HG03196 (cell line): ENCODE measurements at regions not wholly inside any gene's neighbourhood (a gene's known extent, or its start where the extent isn't known, plus 50 kb on each side); places are given as distances from the start of the nearest gene placed in this dataset.

ENCODE experiments used
- ATAC-seq: cut with Tn5 transposase; IDR thresholded peaks from one replicate; pipeline ENCODE4 v1.9.1; 2021; ENCODE audit not compliant: unreplicated experiment

- ATAC-seq: no peak
Observed at GRCh38 chr6:163834226-163834970, 419.9 kb downstream of the QKI start.

- ATAC-seq: no peak
Observed at GRCh38 chr6:163831736-163832135, 417.2 kb downstream of the QKI start.

- no peak for ATAC-seq
Observed at GRCh38 chr6:163830641-163831040, 416.1 kb downstream of the QKI start.

GRCh38 chr6:163828038-163828795, 413.7 kb downstream of the QKI start:
- no peak for ATAC-seq

- ATAC-seq: no peak
Observed at GRCh38 chr6:163827143-163827542, 412.6 kb downstream of the QKI start.

- no peak for ATAC-seq
Observed at GRCh38 chr6:163826629-163827028, 412.1 kb downstream of the QKI start.

GRCh38 chr6:163825033-163825432, 410.5 kb downstream of the QKI start:
- no peak for ATAC-seq

- no peak for ATAC-seq
Observed at GRCh38 chr6:163823577-163823976, 409.1 kb downstream of the QKI start.

GRCh38 chr6:163820745-163821458, 406.4 kb downstream of the QKI start:
- ATAC-seq: no peak

GRCh38 chr6:163820171-163820570, 405.7 kb downstream of the QKI start:
- ATAC-seq: no peak

- ATAC-seq: no peak
Observed at GRCh38 chr6:163818719-163819118, 404.2 kb downstream of the QKI start.

- no peak for ATAC-seq
Observed at GRCh38 chr6:163816441-163816840, 401.9 kb downstream of the QKI start.

- no peak for ATAC-seq
Observed at GRCh38 chr6:163815796-163816195, 401.3 kb downstream of the QKI start.

- no peak for ATAC-seq
Observed at GRCh38 chr6:163814494-163815364, 400.2 kb downstream of the QKI start.

- no peak for ATAC-seq
Observed at GRCh38 chr6:163813979-163814493, 399.5 kb downstream of the QKI start.

- no peak for ATAC-seq
Observed at GRCh38 chr6:163811317-163811716, 396.8 kb downstream of the QKI start.

- no peak for ATAC-seq
Observed at GRCh38 chr6:163809364-163809763, 394.8 kb downstream of the QKI start.

GRCh38 chr6:163808871-163809270, 394.4 kb downstream of the QKI start:
- ATAC-seq: no peak

GRCh38 chr6:163808231-163808630, 393.7 kb downstream of the QKI start:
- ATAC-seq: no peak

- ATAC-seq: no peak
Observed at GRCh38 chr6:163806755-163807499, 392.4 kb downstream of the QKI start.
